ENCODE measurements at regions not wholly inside any gene's neighbourhood (a gene's known extent, or its start where the extent isn't known, plus 50 kb on each side); places are given as distances from the start of the nearest gene placed in this dataset.
"Not testable (repeated sequence)": the region's sequence is repeated elsewhere in the genome, so short reads cannot be mapped to it uniquely, and the experiment has no call there.

GRCh38 chr1:245102149-245102548 is 52.6 kb upstream of the KIF26B start:
- not testable (repeated sequence) for H3K27ac ChIP-seq

GRCh38 chr1:245099401-245099800 is 55.4 kb upstream of the KIF26B start:
- TF ChIP-seq ZFX (IDR thresholded peaks at IDR 0.05) (no peak), CTCF (conservative IDR thresholded peaks at IDR 0.05) (no peak)
- H3K27ac ChIP-seq: no peak overlapping the region

- H3K27ac ChIP-seq: no peak overlapping the region
- TF ChIP-seq CTCF (conservative IDR thresholded peaks at IDR 0.05): no peak
- TF ChIP-seq ZFX (IDR thresholded peaks at IDR 0.05): no peak
These were observed 55.9 kb upstream of the KIF26B start for GRCh38 chr1:245098924-245099323.

- no peak for TF ChIP-seq ZFX (IDR thresholded peaks at IDR 0.05)
- no peak for TF ChIP-seq CTCF (conservative IDR thresholded peaks at IDR 0.05)
- no peak overlapping the region for H3K27ac ChIP-seq
These were observed 58.3 kb upstream of the KIF26B start for GRCh38 chr1:245096311-245097066.

- no peak overlapping the region for H3K27ac ChIP-seq
- TF ChIP-seq ZFX (IDR thresholded peaks at IDR 0.05): no peak
- no peak for TF ChIP-seq CTCF (conservative IDR thresholded peaks at IDR 0.05)
These were observed 58.9 kb upstream of the KIF26B start for GRCh38 chr1:245095903-245096302.

GRCh38 chr1:245094954-245095353 is 59.8 kb upstream of the KIF26B start:
- no peak for TF ChIP-seq ZFX (IDR thresholded peaks at IDR 0.05)
- no peak for TF ChIP-seq CTCF (conservative IDR thresholded peaks at IDR 0.05)
- no peak overlapping the region for H3K27ac ChIP-seq

- TF ChIP-seq ZFX (IDR thresholded peaks at IDR 0.05) (no peak), CTCF (conservative IDR thresholded peaks at IDR 0.05) (no peak)
- H3K27ac ChIP-seq: no peak overlapping the region
These were observed 60.7 kb upstream of the KIF26B start for GRCh38 chr1:245094092-245094491.

GRCh38 chr1:245092638-245092976 is 62.2 kb upstream of the KIF26B start:
- TF ChIP-seq ZFX (IDR thresholded peaks at IDR 0.05) (no peak), CTCF (conservative IDR thresholded peaks at IDR 0.05) (no peak)
- no peak overlapping the region for H3K27ac ChIP-seq

Measured in C4-2B (cell line).